Transverse colon (tissue), 4 donors: ENCODE measurements at regions not wholly inside any gene's neighbourhood (a gene's known extent, or its start where the extent isn't known, plus 50 kb on each side); places are given as distances from the start of the nearest gene placed in this dataset.

ENCODE experiments used
- DNase-seq: peaks from one replicate; pipeline ENCODE4 v3.0.0-alpha.2; 2019
- H3K27ac ChIP-seq, 4 donors: fragments of 200-600 bp; sonication (generic); 2 replicates each; pipeline ENCODE4 v1.5.1; 2016 to 2018; ENCODE audit warnings: inconsistent platforms in 4 of 4
- H3K27me3 ChIP-seq: fragments of 200-600 bp; sonication (generic); 2 replicates; pipeline ENCODE4 v1.5.1; 2017; ENCODE audit warnings: inconsistent platforms
- H3K36me3 ChIP-seq, 4 donors: fragments of 200-600 bp; sonication (generic); 2 replicates each; pipeline ENCODE4 v1.5.1; 2017 to 2019; ENCODE audit warnings: inconsistent platforms in 4 of 4
- H3K4me1 ChIP-seq, 4 donors: fragments of 200-600 bp; sonication (generic); 2 replicates each; pipeline ENCODE4 v1.5.1; 2017 to 2020; ENCODE audit warnings: inconsistent platforms in 4 of 4
- H3K4me3 ChIP-seq, 4 donors: fragments of 200-600 bp; sonication (generic); 1 replicate in 1 of 4; 2 replicates in 3 of 4; pipeline versions ENCODE4 v1.5.1 to v1.6.1; 2017 to 2019; ENCODE audit warnings: inconsistent platforms in 4 of 4
- H3K9me3 ChIP-seq, 2 donors: fragments of 200-600 bp; sonication (generic); 2 replicates each; pipeline ENCODE4 v1.5.1; 2017 to 2019; ENCODE audit warnings: inconsistent platforms in 2 of 2
- CTCF ChIP-seq, 5 experiments: fragments of 200-600 bp in 3 of 5; fragments of 450-650 bp in 2 of 5; sonication (generic) in 3 of 5; IDR thresholded peaks; 1 replicate in 2 of 5; 2 replicates in 3 of 5; pipeline ENCODE4 v1.5.1; 2016 to 2017; ENCODE audit warnings: antibody characterized with exemption in 5 of 5, inconsistent platforms in 3 of 5, mild to moderate bottlenecking in 2 of 5, moderate library complexity in 1 of 5
- EP300 ChIP-seq: sonication (generic); formaldehyde crosslinking; IDR thresholded peaks from one replicate; pipeline ENCODE4 v1.6.1; 2017; ENCODE audit warnings: antibody characterized with exemption, low read depth
- POLR2A ChIP-seq: fragments of 450-650 bp; IDR thresholded peaks from one replicate; pipeline ENCODE4 v1.6.1; 2016; ENCODE audit warnings: antibody characterized with exemption, mild to moderate bottlenecking, moderate library complexity
- POLR2AphosphoS5 ChIP-seq, 3 donors: sonication (generic); formaldehyde crosslinking; IDR thresholded peaks; one replicate each; pipeline ENCODE4 v1.6.1; 2016; ENCODE audit warnings: antibody characterized with exemption in 3 of 3
- WGBS, 2 donors: methylation state at CpG; one replicate each; pipeline ENCODE4 v1.1.5; 2018; ENCODE audit warnings: low coverage in 1 of 2; 5-methylcytosine and 5-hydroxymethylcytosine counted together
- in situ Hi-C, 4 donors: fragments of 200-750 bp; cut with MboI; loops; one replicate each; pipeline versions ENCODE4 v1.15.0 to v1.15.1; 2017; ENCODE audit warnings: low sequenced_read_pairs in 3 of 4, low pct_ligation_motif_present in 1 of 4, low pct_unique_long_range_greater_than_20kb in 1 of 4
- intact Hi-C: fragments of 100-400 bp; cut with DNase I; formaldehyde crosslinking; loops from one replicate; pipeline ENCODE4 v1.15.1; 2023; ENCODE audit warnings: low total_unique reads

GRCh38 chr6:146914489-146915483, 289.4 kb upstream of the STXBP5 start:
- Histone ChIP-seq H3K9me3 (no peaks in the 10 kb centered on the region), H3K4me3 (peak overlapping the region in 2 of 4 donors; percentile 13 to 26), H3K27me3 (no peaks in the 10 kb centered on the region), H3K4me1 (peaks cover 0 to 21% (median 7%) of the 10 kb centered on the region in 4 donors), H3K27ac (peak overlapping the region; percentile 69 to 79 (median 76)), H3K36me3 (no peaks in the 10 kb centered on the region)
- TF ChIP-seq POLR2AphosphoS5 (IDR thresholded peaks at IDR 0.05) (peak; percentile 10 to 46 (median 30)), CTCF (IDR thresholded peaks at IDR 0.05) (no peak), POLR2A (no peak)
- in situ Hi-C loops: no loop called here
- DNase-seq: no peak
- intact Hi-C loops: no loop called here
- 56 to 64% methylated on average over 7 to 8 of the region's 8 CpGs for WGBS, 2 donors

DNA sequence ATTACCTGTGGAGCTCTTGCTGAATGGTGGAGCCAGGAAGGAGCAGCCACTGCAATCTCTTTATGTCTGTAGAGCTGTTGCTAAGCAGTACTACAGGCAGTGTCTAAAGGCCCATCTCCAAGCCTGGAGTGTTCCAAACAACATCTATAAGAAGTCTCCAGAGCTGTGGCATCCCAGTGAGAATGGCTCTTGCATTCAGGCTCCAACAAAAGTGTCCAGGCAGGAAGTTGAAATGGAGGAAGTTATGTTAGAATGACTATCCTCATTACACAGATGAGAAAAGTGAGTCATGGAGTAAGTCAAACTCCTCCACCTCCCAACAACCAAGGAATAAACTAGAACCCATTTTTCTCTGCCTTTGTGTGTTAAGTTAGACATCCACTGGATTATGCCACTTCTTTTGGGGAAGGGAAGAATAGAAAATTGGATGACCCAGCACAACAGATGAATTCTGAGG, 288.5 kb upstream of the STXBP5 start:
- no peak for DNase-seq
- Histone ChIP-seq H3K4me3 (no peak overlapping the region), H3K36me3 (no peaks in the 10 kb centered on the region), H3K27me3 (no peaks in the 10 kb centered on the region), H3K27ac (peak overlapping the region in 2 of 4 donors; percentile 75 to 79), H3K9me3 (no peaks in the 10 kb centered on the region), H3K4me1 (peaks cover 0 to 21% (median 7%) of the 10 kb centered on the region in 4 donors)
- intact Hi-C loops: no loop called here
- in situ Hi-C loops: no loop called here
- TF ChIP-seq POLR2AphosphoS5 (IDR thresholded peaks at IDR 0.05) (no peak), POLR2A (no peak), EP300 (no peak), CTCF (IDR thresholded peaks at IDR 0.05) (no peak)

- H3K27ac ChIP-seq: no peak overlapping the region
- H3K36me3 ChIP-seq: no peaks in the 10 kb centered on the region
- intact Hi-C loops (no loop called here), in situ Hi-C loops (no loop called here)
- H3K27me3 ChIP-seq: no peaks in the 10 kb centered on the region
- 67 to 76% methylated on average over 1 to 3 of the region's 3 CpGs for WGBS, 2 donors
- TF ChIP-seq POLR2AphosphoS5 (IDR thresholded peaks at IDR 0.05): no peak
- no peak for TF ChIP-seq POLR2A
- H3K9me3 ChIP-seq: no peaks in the 10 kb centered on the region
- H3K4me3 ChIP-seq: no peak overlapping the region
- peaks cover 0 to 21% (median 7%) of the 10 kb centered on the region in 4 donors for H3K4me1 ChIP-seq
- DNase-seq: no peak
These were observed 287.7 kb upstream of the STXBP5 start for GRCh38 chr6:146916435-146917025.

DNA sequence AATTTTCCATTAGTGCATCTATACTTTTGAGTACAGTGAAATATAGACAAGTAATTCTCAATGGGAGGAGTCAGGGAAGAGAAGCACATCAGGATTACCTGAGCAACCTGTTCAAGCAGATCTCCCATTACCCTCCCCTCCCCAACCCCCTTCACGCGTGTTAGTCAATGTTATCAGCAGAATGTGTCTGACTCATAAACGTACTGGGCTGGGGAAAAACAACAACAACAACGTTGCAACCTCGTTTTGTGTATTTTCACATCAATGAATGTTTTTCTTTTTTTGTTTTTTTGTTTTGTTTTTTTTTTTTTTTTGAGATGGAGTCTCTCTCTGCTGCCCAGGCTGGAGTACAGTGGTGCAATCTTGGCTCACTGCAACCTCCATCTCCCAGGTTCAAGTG, 287.0 kb upstream of the STXBP5 start:
- intact Hi-C loops (no loop called here), in situ Hi-C loops (no loop called here)
- no peak overlapping the region for H3K27ac ChIP-seq

More for the DNA sequence above, 287.0 kb upstream of the STXBP5 start:
- TF ChIP-seq POLR2A (no peak), POLR2AphosphoS5 (IDR thresholded peaks at IDR 0.05) (no peak), EP300 (no peak), CTCF (IDR thresholded peaks at IDR 0.05) (no peak)
- 77 to 85% methylated on average over 5 of the region's 5 CpGs for WGBS, 2 donors
- no peaks in the 10 kb centered on the region for H3K27me3 ChIP-seq
- no peak for DNase-seq
- no peaks in the 10 kb centered on the region for H3K36me3 ChIP-seq
- H3K4me3 ChIP-seq: no peak overlapping the region
- H3K9me3 ChIP-seq: no peaks in the 10 kb centered on the region
- peaks cover 0 to 21% (median 7%) of the 10 kb centered on the region in 4 donors for H3K4me1 ChIP-seq
